HG03558 (cell line): ENCODE measurements at regions not wholly inside any gene's neighbourhood (a gene's known extent, or its start where the extent isn't known, plus 50 kb on each side); places are given as distances from the start of the nearest gene placed in this dataset.
A peak's percentile ranks its signal among the peaks of the same experiment; 100 is the strongest.

Source experiments
- ATAC-seq: cut with Tn5 transposase; IDR thresholded peaks from one replicate; pipeline ENCODE4 v1.9.1; 2021; ENCODE audit warnings: moderate number of reproducible peaks; ENCODE audit not compliant: unreplicated experiment; ENCODE audit errors: extremely low read depth

- ATAC-seq: no peak
Observed at GRCh38 chr3:106617276-106617675, 748.5 kb upstream of the CBLB start.

GRCh38 chr3:106620646-106621045 is 751.8 kb upstream of the CBLB start:
- no peak for ATAC-seq

- no peak for ATAC-seq
Observed at GRCh38 chr3:106624154-106624553, 753.1 kb upstream of the CCDC54 start.

GRCh38 chr3:106628407-106628806 is 748.8 kb upstream of the CCDC54 start:
- no peak for ATAC-seq

GRCh38 chr3:106629215-106629832 is 747.9 kb upstream of the CCDC54 start:
- peak; percentile 79 for ATAC-seq

GRCh38 chr3:106631373-106632108 is 745.7 kb upstream of the CCDC54 start:
- ATAC-seq: no peak

GRCh38 chr3:106635271-106635670 is 742.0 kb upstream of the CCDC54 start:
- ATAC-seq: no peak

- ATAC-seq: no peak
Observed at GRCh38 chr3:106635826-106636225, 741.4 kb upstream of the CCDC54 start.

GRCh38 chr3:106640353-106640752 is 736.9 kb upstream of the CCDC54 start:
- no peak for ATAC-seq

- ATAC-seq: no peak
Observed at GRCh38 chr3:106642161-106642560, 735.1 kb upstream of the CCDC54 start.

- no peak for ATAC-seq
Observed at GRCh38 chr3:106643684-106644161, 733.5 kb upstream of the CCDC54 start.

GRCh38 chr3:106673926-106674569 is 703.2 kb upstream of the CCDC54 start:
- no peak for ATAC-seq

GRCh38 chr3:106675451-106675850 is 701.8 kb upstream of the CCDC54 start:
- ATAC-seq: no peak

GRCh38 chr3:106678657-106679390 is 698.4 kb upstream of the CCDC54 start:
- no peak for ATAC-seq

- ATAC-seq: no peak
Observed at GRCh38 chr3:106683953-106684620, 693.2 kb upstream of the CCDC54 start.

- ATAC-seq: no peak
Observed at GRCh38 chr3:106685745-106686144, 691.5 kb upstream of the CCDC54 start.

- ATAC-seq: no peak
Observed at GRCh38 chr3:106687905-106688304, 689.3 kb upstream of the CCDC54 start.

GRCh38 chr3:106688464-106688863 is 688.8 kb upstream of the CCDC54 start:
- ATAC-seq: no peak

- ATAC-seq: no peak
Observed at GRCh38 chr3:106691476-106691875, 685.8 kb upstream of the CCDC54 start.

- no peak for ATAC-seq
Observed at GRCh38 chr3:106692624-106693023, 684.6 kb upstream of the CCDC54 start.
